ENCODE measurements at regions not wholly inside any gene's neighbourhood (a gene's known extent, or its start where the extent isn't known, plus 50 kb on each side); places are given as distances from the start of the nearest gene placed in this dataset.

GRCh38 chr1:220473440-220473839 lies 54.5 kb upstream of the MARK1 start:
- no TSS peak for BruUV-seq (replicated peaks)
- H3K79me2 ChIP-seq (ENCODE audit: control insufficient read depth, insufficient read depth, low read length): no peaks in the 10 kb centered on the region
- SMC1A ChIA-PET (ENCODE audit: uncharacterized antibody, unreplicated experiment): no interaction called here
- no peak overlapping the region for H3K27ac ChIP-seq (ENCODE audit: control insufficient read depth, insufficient read depth)
- no peak overlapping the region for H2AFZ ChIP-seq (ENCODE audit: control insufficient read depth, low read depth, low read length)
- POLR2A ChIA-PET: no interaction called here
- no peaks in the 10 kb centered on the region for H3K4me1 ChIP-seq (ENCODE audit: control insufficient read depth, insufficient read depth, low read length)
- RAD21 ChIA-PET (ENCODE audit: unreplicated experiment): no interaction called here
- H3K9ac ChIP-seq (ENCODE audit: control insufficient read depth, insufficient read depth, low read length): no peak overlapping the region
- TF ChIP-seq PAX5 (IDR thresholded peaks at IDR 0.05; ENCODE audit: borderline replicate concordance, low read depth, low read length): no peak
- H3K9me3 ChIP-seq (replicated peaks; ENCODE audit: control insufficient read depth, insufficient read depth, low read length): no peaks in the 10 kb centered on the region
- CTCF ChIA-PET: interaction anchor here (1.6 kb wide), 1 partner anchor 10 kb away, joined by 3 read pairs; no protein-coding TSS in a partner anchor
- H3K36me3 ChIP-seq (ENCODE audit: control insufficient read depth in 2 of 2, insufficient read depth in 2 of 2, low read length in 1 of 2): no peaks in the 10 kb centered on the region
- H3K27me3 ChIP-seq (replicated peaks in 1 of 2; ENCODE audit: control insufficient read depth in 2 of 2, insufficient read depth in 2 of 2, low read length in 1 of 2): no peaks in the 10 kb centered on the region
- H3K4me3 ChIP-seq: no peak overlapping the region
- no peaks in the 10 kb centered on the region for H4K20me1 ChIP-seq (ENCODE audit: control insufficient read depth, insufficient read depth)
- FAIRE-seq (no peak), DNase-seq (ENCODE audit: low read depth, low spot score) (no peak), ATAC-seq (no peak)
- intact Hi-C loops (cut with micrococcal nuclease; ENCODE audit: unreplicated experiment) (no loop called here), in situ Hi-C loops (cut with MboI) (no loop called here)
- H3K4me2 ChIP-seq (ENCODE audit: control insufficient read depth, insufficient read depth): no peak overlapping the region
- 61% methylated on average over 2 of the region's 2 CpGs for WGBS (ENCODE audit: insufficient coverage, insufficient replicate concordance, low lambda C conversion rate, missing lambda C conversion rate)

DNA sequence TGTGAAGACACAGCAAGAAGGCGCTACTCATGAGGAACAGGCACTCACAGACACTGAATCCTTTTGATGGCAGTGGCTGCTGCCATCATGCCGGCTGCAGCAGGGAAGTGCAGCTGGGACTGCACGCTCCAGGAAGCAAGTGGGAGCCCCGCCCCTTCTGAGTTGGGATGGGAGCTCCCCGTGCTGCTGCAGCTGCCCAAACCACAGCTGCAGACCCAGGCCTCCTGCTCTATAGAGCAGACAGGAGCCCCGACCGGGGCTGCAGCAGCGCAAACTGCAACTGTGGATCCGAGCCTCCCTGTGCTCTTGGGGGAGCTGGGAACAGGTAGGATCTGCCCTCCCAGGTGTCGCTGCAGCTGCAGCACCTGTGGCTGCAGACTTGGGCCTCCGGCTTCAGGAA lies 65.2 kb upstream of the MARK1 start:
- Histone ChIP-seq H3K9me3 (replicated peaks; ENCODE audit: control insufficient read depth, insufficient read depth, low read length) (no peaks in the 10 kb centered on the region), H3K36me3 (ENCODE audit: control insufficient read depth in 2 of 2, insufficient read depth in 2 of 2, low read length in 1 of 2) (no peaks in the 10 kb centered on the region), H3K79me2 (ENCODE audit: control insufficient read depth, insufficient read depth, low read length) (no peaks in the 10 kb centered on the region), H3K27ac (ENCODE audit: control insufficient read depth, insufficient read depth) (no peak overlapping the region), H3K9ac (ENCODE audit: control insufficient read depth, insufficient read depth, low read length) (no peak overlapping the region), H3K4me2 (ENCODE audit: control insufficient read depth, insufficient read depth) (no peak overlapping the region), H3K4me1 (ENCODE audit: control insufficient read depth, insufficient read depth, low read length) (no peaks in the 10 kb centered on the region), H4K20me1 (ENCODE audit: control insufficient read depth, insufficient read depth) (no peaks in the 10 kb centered on the region), H2AFZ (ENCODE audit: control insufficient read depth, low read depth, low read length) (no peak overlapping the region), H3K4me3 (no peak overlapping the region), H3K27me3 (replicated peaks in 1 of 2; ENCODE audit: control insufficient read depth in 2 of 2, insufficient read depth in 2 of 2, low read length in 1 of 2) (no peaks in the 10 kb centered on the region)
- RAD21 ChIA-PET (ENCODE audit: unreplicated experiment): interaction anchor here (0.7 kb wide), 1 partner anchor 275 kb away, joined by 3 read pairs; no protein-coding TSS in a partner anchor
- CTCF ChIA-PET: no interaction called here
- intact Hi-C loops (cut with micrococcal nuclease; ENCODE audit: unreplicated experiment) (no loop called here), in situ Hi-C loops (cut with MboI) (no loop called here)
- FAIRE-seq (no peak), DNase-seq (ENCODE audit: low read depth, low spot score) (no peak), ATAC-seq (no peak)
- SMC1A ChIA-PET (ENCODE audit: uncharacterized antibody, unreplicated experiment): no interaction called here
- POLR2A ChIA-PET: no interaction called here
- WGBS (ENCODE audit: insufficient coverage, insufficient replicate concordance, low lambda C conversion rate, missing lambda C conversion rate): 42% methylated on average over 10 of the region's 11 CpGs
- BruUV-seq (replicated peaks): no TSS peak
- TF ChIP-seq IKZF1 (conservative IDR thresholded peaks at IDR 0.05) (no peak), SIX5 (IDR thresholded peaks at IDR 0.05; ENCODE audit: low read depth, low read length, severe bottlenecking) (no peak), IRF3 (IDR thresholded peaks at IDR 0.05) (no peak), POLR2A (IDR thresholded peaks at IDR 0.05; ENCODE audit: low read depth, low read length) (no peak), SREBF2 (IDR thresholded peaks at IDR 0.05; ENCODE audit: low read length) (no peak)
- TF ChIP-seq, protein P1, sequence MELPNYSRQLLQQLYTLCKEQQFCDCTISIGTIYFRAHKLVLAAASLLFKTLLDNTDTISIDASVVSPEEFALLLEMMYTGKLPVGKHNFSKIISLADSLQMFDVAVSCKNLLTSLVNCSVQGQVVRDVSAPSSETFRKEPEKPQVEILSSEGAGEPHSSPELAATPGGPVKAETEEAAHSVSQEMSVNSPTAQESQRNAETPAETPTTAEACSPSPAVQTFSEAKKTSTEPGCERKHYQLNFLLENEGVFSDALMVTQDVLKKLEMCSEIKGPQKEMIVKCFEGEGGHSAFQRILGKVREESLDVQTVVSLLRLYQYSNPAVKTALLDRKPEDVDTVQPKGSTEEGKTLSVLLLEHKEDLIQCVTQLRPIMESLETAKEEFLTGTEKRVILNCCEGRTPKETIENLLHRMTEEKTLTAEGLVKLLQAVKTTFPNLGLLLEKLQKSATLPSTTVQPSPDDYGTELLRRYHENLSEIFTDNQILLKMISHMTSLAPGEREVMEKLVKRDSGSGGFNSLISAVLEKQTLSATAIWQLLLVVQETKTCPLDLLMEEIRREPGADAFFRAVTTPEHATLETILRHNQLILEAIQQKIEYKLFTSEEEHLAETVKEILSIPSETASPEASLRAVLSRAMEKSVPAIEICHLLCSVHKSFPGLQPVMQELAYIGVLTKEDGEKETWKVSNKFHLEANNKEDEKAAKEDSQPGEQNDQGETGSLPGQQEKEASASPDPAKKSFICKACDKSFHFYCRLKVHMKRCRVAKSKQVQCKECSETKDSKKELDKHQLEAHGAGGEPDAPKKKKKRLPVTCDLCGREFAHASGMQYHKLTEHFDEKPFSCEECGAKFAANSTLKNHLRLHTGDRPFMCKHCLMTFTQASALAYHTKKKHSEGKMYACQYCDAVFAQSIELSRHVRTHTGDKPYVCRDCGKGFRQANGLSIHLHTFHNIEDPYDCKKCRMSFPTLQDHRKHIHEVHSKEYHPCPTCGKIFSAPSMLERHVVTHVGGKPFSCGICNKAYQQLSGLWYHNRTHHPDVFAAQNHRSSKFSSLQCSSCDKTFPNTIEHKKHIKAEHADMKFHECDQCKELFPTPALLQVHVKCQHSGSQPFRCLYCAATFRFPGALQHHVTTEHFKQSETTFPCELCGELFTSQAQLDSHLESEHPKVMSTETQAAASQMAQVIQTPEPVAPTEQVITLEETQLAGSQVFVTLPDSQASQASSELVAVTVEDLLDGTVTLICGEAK (IDR thresholded peaks at IDR 0.05; ENCODE audit: borderline replicate concordance): no peak
- TF ChIP-seq, protein P2, sequence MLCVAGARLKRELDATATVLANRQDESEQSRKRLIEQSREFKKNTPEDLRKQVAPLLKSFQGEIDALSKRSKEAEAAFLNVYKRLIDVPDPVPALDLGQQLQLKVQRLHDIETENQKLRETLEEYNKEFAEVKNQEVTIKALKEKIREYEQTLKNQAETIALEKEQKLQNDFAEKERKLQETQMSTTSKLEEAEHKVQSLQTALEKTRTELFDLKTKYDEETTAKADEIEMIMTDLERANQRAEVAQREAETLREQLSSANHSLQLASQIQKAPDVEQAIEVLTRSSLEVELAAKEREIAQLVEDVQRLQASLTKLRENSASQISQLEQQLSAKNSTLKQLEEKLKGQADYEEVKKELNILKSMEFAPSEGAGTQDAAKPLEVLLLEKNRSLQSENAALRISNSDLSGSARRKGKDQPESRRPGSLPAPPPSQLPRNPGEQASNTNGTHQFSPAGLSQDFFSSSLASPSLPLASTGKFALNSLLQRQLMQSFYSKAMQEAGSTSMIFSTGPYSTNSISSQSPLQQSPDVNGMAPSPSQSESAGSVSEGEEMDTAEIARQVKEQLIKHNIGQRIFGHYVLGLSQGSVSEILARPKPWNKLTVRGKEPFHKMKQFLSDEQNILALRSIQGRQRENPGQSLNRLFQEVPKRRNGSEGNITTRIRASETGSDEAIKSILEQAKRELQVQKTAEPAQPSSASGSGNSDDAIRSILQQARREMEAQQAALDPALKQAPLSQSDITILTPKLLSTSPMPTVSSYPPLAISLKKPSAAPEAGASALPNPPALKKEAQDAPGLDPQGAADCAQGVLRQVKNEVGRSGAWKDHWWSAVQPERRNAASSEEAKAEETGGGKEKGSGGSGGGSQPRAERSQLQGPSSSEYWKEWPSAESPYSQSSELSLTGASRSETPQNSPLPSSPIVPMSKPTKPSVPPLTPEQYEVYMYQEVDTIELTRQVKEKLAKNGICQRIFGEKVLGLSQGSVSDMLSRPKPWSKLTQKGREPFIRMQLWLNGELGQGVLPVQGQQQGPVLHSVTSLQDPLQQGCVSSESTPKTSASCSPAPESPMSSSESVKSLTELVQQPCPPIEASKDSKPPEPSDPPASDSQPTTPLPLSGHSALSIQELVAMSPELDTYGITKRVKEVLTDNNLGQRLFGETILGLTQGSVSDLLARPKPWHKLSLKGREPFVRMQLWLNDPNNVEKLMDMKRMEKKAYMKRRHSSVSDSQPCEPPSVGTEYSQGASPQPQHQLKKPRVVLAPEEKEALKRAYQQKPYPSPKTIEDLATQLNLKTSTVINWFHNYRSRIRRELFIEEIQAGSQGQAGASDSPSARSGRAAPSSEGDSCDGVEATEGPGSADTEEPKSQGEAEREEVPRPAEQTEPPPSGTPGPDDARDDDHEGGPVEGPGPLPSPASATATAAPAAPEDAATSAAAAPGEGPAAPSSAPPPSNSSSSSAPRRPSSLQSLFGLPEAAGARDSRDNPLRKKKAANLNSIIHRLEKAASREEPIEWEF (IDR thresholded peaks at IDR 0.05; ENCODE audit: insufficient replicate concordance, low read depth, low read length): no peak
